SH-SY5Y (cell line): ENCODE measurements at regions not wholly inside any gene's neighbourhood (a gene's known extent, or its start where the extent isn't known, plus 50 kb on each side); places are given as distances from the start of the nearest gene placed in this dataset.

Experiments used
- GATA2 ChIP-seq: IDR thresholded peaks from 2 replicates; pipeline ENCODE4 v1.6.1; 2011; ENCODE audit warnings: mild to moderate bottlenecking, low read depth, low read length
- GATA3 ChIP-seq: IDR thresholded peaks from 2 replicates; pipeline ENCODE4 v1.6.1; 2011; ENCODE audit warnings: low read depth, mild to moderate bottlenecking, low read length, moderate library complexity

DNA sequence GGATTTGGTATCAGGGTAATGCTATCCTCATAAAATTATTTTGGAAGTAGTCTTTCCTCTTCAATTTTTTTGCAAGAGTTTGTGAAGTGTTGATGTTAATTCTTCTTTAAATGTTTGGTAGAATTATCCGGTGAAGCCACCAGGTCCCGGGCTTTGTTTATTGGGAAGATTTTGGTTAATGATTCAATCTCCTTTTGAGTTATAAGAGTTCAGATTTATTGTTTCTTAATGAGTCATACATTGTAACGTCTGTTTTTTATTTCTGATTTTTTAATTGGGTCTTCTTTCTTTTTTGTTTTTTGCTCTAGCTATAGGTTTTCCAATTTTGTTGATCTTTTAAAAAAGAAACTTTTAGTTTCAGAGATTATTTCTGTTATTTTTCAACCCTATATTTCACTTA is 412.3 kb downstream of the PDGFC start:
- TF ChIP-seq GATA3 (no peak), GATA2 (no peak)

DNA sequence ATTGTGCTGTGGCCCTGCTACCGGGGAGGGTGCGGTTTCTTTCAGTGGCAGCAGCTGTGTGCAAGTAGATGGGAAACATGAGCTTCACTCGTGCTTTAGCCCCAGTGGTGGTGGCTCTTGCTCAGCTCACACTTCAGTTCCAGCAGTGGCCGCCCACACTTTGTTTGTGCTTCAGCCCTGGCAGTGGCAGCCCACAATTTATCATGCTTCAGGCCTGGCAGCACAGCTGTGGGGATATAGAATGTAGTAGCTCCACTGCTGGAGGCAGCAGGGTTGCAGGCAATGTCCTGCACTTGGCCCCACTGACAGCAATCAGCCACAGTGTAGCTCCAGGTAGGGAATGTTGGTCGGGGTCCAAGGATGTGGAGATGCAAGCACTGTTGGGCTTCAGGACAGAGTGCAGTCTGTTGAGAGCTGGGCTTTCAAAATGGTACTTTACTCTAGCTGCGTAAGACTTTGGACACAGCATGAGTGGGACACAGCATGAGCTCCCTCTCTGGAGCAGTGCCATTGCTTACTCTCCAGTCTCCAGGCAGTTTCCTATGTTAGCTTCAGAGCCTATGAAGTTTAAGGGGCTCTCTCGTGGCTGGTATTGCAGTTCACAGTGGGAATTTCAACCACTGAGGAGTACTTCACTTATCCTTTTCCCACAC is 413.1 kb downstream of the PDGFC start:
- no peak for TF ChIP-seq GATA2
- no peak for TF ChIP-seq GATA3

DNA sequence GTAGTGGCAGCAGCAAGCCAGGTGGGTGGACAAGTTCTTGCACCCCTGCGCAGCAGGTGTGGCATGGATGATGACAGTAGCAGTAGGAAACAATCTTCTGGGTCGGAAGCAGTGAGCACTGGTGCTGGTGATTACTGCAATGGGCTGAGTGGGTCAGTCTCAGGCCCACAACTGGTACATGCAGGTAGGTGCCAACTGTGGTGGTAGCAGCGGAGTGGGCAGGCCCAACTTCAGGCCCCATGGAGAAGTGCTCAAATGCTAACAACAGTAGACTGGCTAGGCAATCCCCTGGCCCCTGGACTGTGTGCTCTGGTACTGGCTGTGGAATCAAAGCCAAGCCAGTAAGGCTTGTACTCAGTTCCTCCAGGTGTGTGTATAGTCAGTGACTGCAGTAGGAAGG is 413.7 kb downstream of the PDGFC start:
- TF ChIP-seq GATA2 (no peak), GATA3 (no peak)

DNA sequence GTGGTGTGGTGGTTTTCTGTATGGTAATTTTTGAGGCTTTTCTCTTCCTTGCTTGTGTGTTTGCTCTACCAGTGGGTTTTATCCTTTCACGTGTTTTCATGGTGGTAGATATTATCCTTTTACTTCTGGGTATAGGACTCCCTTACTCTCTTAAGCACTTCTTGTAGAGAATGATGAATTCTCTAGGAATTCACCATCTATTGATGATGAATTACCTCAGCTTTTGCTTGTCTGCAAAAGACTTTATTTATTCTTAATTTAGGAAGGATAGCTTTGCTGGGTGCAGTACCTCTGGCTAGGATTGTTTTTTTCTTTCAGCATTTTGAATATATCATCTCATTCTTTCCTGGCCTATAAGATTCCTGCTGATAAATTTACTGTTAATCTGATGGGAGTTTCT is 415.3 kb downstream of the PDGFC start:
- TF ChIP-seq GATA3 (no peak), GATA2 (no peak)

DNA sequence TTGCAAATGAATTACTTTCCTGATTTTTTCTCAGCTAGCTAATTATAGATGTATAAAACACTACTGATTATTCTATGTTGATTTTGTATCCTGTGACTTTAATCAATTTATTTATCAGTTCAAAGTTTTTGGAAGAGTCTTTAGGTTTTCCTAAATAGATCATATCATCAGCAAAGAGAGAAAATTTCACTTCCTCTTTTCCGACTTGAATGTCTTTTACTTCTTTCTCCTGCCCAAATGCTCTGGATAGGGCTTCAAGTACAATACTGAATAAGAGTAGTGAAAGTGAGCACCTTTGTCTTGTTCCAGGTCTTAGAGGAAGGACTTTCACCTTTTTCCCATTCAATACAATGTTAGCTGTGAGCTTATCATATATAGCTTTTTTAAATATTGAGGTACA is 417.9 kb downstream of the PDGFC start:
- no peak for TF ChIP-seq GATA3
- TF ChIP-seq GATA2: no peak

DNA sequence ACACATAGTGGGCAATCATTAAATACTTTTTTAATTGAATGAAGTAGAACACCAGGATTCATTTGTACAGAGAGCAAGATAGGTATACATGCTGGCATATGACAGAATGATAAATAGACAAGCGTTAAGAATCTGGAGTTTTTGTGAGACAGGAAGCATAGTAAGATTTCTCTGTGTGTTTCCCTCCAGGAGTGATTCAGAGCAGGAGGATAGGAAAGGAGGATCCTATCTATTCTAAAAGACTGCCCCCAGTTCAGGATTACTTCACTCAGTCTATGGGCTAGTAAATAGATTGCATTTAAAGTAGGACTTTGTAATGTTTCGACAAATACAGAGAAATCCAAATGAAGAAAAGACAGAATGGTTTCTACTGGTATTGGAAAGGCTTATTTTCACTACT is 423.7 kb downstream of the PDGFC start:
- TF ChIP-seq GATA3 (no peak), GATA2 (no peak)

DNA sequence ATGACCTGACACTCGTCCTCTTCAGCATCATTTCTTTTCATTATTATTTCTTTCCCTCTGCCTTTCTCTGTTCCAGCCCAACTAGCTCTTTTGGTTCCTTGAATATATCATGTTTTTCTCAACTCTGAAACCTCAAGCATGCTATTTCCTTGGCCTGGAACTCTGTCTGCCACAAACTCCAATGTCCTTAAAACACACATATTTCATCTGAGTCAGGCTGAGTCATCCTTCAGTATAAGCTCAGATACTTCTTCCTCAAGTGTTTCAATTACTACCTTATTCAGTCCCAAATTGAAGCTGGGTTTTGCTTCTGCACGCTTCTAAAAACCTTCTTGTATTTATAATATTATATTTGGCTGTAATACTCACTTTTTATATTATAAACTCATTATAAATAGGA is 424.2 kb downstream of the PDGFC start:
- TF ChIP-seq GATA2 (no peak), GATA3 (no peak)

DNA sequence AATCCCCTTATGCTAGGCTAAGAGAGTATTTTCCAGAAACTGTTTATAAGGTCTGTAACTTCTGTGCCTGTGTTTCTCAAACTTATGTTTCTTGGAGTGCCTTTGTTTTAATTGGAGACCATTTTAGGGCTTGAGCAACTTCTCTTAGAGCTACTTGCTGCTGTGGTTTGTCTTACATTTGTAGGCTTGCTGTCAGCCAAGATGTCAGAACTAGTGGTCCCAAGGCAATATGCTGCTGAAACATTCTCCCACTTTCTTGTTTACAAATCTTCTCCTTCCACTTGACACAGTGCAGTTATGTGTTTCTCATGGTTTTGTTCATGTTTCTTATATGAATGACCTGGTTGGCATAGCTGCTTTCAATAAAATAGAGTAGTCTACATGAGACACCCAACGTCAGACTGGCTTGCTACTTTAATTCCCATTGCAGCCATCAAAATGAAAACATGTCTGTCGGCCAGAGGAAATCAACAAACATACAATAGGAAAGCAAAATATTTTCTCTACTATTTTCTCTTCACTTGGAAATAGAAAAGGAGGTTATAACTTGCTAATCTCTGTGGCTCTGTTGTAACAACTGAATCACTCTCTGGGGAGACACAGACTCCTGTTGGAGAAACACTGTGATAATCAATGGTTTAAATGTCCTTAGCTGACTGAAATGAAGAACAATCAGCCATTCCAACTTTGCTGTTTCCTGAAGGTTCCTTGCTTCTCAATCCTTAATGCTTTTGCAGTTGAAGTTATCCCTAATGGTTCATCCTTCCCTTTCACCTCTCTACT is 426.4 kb downstream of the PDGFC start:
- TF ChIP-seq GATA2: no peak
- TF ChIP-seq GATA3: no peak

DNA sequence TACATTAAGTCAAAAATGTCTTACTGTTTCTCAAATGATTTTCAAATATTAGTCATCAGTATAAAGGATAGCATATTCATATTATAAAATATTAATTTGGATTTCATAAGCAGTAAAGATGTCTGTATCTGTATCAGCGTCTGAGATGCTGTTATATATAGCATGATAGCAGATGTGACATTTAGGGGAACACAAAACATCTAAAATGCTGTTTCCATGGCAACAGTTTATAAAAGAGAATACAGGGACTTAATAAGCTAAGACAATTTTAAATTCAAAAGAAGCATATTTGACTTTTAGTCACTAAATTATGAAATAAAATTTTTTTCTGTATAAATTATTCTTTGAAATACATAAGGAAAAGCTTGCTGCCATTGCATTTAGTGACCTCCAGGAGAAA is 432.2 kb downstream of the PDGFC start:
- TF ChIP-seq GATA2: no peak
- TF ChIP-seq GATA3: no peak

DNA sequence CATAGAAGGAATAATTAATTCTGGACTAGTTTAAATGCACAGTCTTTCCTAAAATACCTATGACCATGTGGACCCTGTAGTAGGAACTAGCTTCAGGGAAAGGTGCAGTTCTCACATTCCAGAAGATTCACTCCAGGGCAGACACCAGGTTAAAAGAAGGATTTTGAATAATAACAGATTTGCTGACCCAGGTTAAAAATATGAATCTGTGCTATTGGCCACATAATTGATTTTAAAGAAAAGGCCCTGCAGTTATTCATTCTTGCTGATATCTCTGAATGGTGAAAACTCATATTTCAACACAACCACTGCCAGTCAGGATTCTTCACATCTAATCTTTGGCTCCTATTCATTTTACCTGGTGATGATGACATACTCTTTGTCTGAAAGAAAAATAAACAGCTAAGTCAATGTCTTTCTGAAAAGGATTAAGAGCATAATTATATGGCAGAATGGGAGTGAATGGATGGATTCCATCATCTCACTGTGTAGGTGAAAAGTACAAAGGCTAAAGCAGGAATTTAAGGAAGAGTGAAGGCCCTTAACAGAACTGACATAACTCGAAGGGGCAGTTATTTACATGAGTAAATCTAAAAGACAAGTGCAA is 432.8 kb downstream of the PDGFC start:
- TF ChIP-seq GATA2: no peak
- no peak for TF ChIP-seq GATA3

DNA sequence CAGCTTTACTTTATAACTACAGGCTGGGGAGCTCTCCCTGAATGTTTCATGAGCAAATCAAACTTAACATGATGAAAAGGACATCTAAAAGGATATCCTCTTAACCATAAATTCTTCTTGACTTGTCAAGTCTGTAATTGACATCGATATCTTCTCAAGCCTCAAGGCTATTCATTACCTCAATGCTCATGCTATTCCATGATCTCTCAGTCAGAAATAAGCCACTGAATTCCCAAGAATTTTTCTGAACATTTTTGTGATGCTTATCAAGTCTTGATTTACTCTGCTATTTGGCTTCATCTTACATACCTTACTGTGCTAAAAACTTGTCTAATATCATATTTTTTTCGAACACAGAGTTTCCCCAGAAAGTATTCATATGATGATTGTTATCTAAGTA is 433.4 kb downstream of the PDGFC start:
- TF ChIP-seq GATA3 (no peak), GATA2 (no peak)

DNA sequence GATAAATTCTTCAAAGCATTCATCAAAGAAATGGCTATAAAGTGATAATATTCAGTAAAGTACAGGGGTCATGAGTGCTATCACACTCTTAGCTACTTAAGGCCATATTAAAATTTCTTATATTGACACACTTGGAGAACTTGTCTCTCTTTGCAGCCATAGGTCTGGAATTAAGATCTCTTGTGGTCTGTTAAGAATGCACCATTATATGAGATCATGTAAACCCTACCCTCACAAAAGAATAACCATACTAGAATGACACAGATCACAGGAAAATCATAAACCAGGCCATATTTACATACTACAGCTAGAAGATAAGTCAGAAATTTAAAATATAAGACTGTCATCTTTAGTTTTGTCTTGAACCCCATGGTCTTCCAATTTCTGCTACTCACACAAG is 434.3 kb downstream of the PDGFC start:
- no peak for TF ChIP-seq GATA2
- no peak for TF ChIP-seq GATA3

DNA sequence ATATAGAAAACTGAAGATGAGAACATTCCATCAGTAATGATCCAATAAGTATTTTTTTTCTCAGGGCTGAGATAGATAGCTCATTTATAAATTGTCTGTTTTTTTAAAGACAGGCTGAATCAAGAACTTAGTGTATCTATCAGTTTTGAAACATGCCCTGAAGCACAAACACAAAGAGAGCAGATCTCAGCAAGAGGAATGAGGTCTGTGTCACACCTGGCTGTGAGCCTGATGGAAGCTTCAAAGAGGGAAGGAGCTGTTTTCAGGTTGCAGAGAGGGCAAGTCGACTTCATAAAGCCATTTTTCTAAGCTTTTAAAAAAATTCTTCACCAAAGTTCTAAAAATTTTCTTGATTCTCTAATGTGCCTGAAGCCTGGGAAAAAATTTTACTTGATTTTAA is 434.9 kb downstream of the PDGFC start:
- no peak for TF ChIP-seq GATA3
- TF ChIP-seq GATA2: no peak

DNA sequence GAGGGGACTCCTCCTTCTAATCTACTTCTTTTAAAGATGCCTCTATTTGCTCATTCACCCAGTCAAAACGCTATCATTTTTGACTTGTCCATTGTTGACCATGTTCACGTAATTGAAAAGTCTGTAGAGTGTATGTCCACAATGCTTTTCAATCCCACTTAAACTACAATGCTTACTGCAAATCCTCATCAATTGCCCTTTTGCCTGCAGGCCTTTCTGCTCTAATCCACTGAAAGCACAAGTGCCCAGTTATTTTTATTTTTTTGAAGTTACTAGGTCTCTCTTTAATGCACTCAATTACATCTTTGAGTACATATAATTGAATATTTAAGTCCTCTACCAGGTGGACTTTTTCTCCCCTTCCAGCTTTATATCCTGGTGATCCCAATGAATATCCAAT is 437.4 kb downstream of the PDGFC start:
- no peak for TF ChIP-seq GATA3
- no peak for TF ChIP-seq GATA2

DNA sequence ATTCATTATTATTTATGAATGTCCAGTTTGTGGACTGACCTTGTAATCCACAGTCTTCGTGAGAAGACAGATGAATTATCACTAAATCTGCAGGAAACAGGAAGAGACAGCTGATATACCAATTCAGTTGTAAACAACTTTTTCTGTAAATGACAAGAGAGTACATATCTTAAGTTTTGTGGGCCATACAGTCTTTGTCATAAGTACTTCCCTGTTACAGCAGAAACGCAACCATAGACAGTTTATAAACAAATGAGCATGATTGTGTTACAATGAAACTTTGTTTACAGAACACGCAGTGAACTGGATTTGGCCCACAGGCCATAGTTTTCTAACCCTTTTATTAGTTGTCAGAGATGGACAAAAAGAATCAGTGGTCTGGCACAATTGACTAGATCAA is 443.4 kb downstream of the PDGFC start:
- no peak for TF ChIP-seq GATA3
- TF ChIP-seq GATA2: no peak
